ENCODE measurements at regions not wholly inside any gene's neighbourhood (a gene's known extent, or its start where the extent isn't known, plus 50 kb on each side); places are given as distances from the start of the nearest gene placed in this dataset.

GRCh38 chr10:10014846-10015245 is 1002.8 kb upstream of the CELF2 start:
- Histone ChIP-seq H3K27ac (ENCODE audit: insufficient read depth, low read length) (no peak overlapping the region), H2AFZ (replicated peaks; ENCODE audit: low read length, poor library complexity) (no peak overlapping the region), H2BK120ac (ENCODE audit: low read depth, low read length) (no peak overlapping the region), H2AK9ac (replicated peaks; ENCODE audit: low read depth, low read length, poor library complexity) (no peak overlapping the region), H3K18ac (ENCODE audit: low read depth, low read length) (no peak overlapping the region), H3K4me2 (ENCODE audit: low read depth, low read length) (no peak overlapping the region), H3K9me1 (ENCODE audit: insufficient read depth, low read length) (no peaks in the 10 kb centered on the region), H3K27me3 (ENCODE audit: control insufficient read depth, insufficient read depth, low read length) (no peaks in the 10 kb centered on the region), H3K4ac (ENCODE audit: low read depth, low read length) (no peak overlapping the region), H4K5ac (ENCODE audit: low read depth, low read length) (no peak overlapping the region), H3K23ac (ENCODE audit: low read depth, low read length) (no peak overlapping the region), H2BK5ac (ENCODE audit: low read depth, low read length, poor library complexity, severe bottlenecking) (no peak overlapping the region), H3K4me3 (ENCODE audit: insufficient read depth, low read depth, low read length) (no peak overlapping the region), H3K56ac (ENCODE audit: extremely low read depth, insufficient read depth, low read length) (no peak overlapping the region), H4K8ac (ENCODE audit: low read depth in 2 of 2, low read length in 2 of 2) (no peak overlapping the region), H3K9me3 (ENCODE audit: control insufficient read depth, insufficient read depth, low read length) (no peaks in the 10 kb centered on the region), H3K36me3 (ENCODE audit: control insufficient read depth, insufficient read depth, low read length) (no peaks in the 10 kb centered on the region), H3K9ac (ENCODE audit: low read depth, low read length) (no peak overlapping the region), H3K4me1 (ENCODE audit: control insufficient read depth, insufficient read depth, low read length) (no peaks in the 10 kb centered on the region), H4K20me1 (ENCODE audit: insufficient read depth, low read length) (no peaks in the 10 kb centered on the region), H3K14ac (replicated peaks; ENCODE audit: low read depth, low read length) (no peak overlapping the region), H2BK15ac (ENCODE audit: low read depth, low read length) (no peak overlapping the region), H2BK20ac (ENCODE audit: low read depth, low read length) (no peak overlapping the region), H3K79me1 (ENCODE audit: low read depth in 1 of 2, low read length in 2 of 2) (no peaks in the 10 kb centered on the region), H4K91ac (ENCODE audit: insufficient read depth, low read depth, low read length) (no peak overlapping the region), H2AK5ac (ENCODE audit: low read depth, low read length) (no peak overlapping the region)
- in situ Hi-C loops (cut with MboI; ENCODE audit: low sequenced_read_pairs), result no loop called here
- no CpG with 5 or more reads among the region's 1 CpG for WGBS, 2 experiments (ENCODE audit: extremely low coverage in 2 of 2, insufficient read length in 1 of 2)
- dilution Hi-C loops (cut with HindIII; ENCODE audit: low sequenced_read_pairs, unreplicated experiment), result no loop called here
- BruUV-seq (replicated peaks), result no TSS peak
- DNase-seq (peak; percentile 13), ATAC-seq (ENCODE audit: low read depth) (no peak)
- no peak for TF ChIP-seq CEBPB (IDR thresholded peaks at IDR 0.05; ENCODE audit: low read depth, low read length)
- TF ChIP-seq MXI1 (IDR thresholded peaks at IDR 0.05; ENCODE audit: borderline replicate concordance, low read depth, low read length), result no peak
- intact Hi-C loops (cut with micrococcal nuclease), result no loop called here
- ChIA-PET POLR2A (ENCODE audit: unreplicated experiment) (no interaction called here), CTCF (no interaction called here)

All from IMR-90 (cell line).